NCI-H2081 treated with DMSO at 0.1 percent for 48 hours (cell line): ENCODE measurements at regions not wholly inside any gene's neighbourhood (a gene's known extent, or its start where the extent isn't known, plus 50 kb on each side); places are given as distances from the start of the nearest gene placed in this dataset.
"Not testable (repeated sequence)": the region's sequence is repeated elsewhere in the genome, so short reads cannot be mapped to it uniquely, and the experiment has no call there.

Experiments used
- DNase-seq: peaks from one replicate; lab custom pipeline; 2025; lab: John Stamatoyannopoulos, UW

DNA sequence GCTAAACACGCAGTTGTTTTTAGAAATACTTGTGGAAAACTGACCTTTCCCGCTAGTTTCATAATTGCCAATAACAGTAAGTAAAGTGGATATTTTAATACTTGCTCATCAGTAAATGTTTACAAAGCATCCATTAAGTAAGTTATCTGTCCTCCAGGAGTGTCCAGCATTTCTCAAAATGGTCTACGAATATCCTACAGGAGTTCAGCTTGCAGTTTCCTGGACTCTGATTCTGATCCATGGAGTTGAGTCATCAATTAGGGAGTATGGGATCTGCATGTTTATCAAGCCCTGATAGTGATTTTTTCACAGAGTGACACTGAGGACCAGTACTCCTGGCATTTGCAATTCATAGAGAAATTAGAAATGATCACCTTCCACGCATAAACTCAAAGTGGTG, 325.2 kb upstream of the AADAT start:
- DNase-seq, result no peak

DNA sequence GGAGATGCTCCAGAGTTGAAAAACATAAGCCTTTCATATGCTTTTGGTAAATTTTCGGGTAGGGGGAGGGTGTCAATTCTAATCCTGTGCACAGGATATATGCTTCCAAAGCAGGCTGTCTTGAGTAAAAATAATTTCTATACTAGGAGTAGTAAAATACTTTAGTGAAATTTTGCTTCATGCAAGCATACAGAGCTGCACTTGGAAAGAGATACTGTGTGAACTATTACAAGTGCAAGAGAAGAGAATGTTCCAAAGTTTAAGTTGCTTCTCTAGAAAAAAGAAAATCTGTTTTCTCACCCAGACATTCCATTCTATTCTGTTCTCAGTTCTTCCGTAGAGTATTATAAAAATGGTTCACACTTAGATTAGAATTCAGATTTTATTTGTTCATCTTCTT, 324.6 kb upstream of the AADAT start:
- DNase-seq, result no peak

DNA sequence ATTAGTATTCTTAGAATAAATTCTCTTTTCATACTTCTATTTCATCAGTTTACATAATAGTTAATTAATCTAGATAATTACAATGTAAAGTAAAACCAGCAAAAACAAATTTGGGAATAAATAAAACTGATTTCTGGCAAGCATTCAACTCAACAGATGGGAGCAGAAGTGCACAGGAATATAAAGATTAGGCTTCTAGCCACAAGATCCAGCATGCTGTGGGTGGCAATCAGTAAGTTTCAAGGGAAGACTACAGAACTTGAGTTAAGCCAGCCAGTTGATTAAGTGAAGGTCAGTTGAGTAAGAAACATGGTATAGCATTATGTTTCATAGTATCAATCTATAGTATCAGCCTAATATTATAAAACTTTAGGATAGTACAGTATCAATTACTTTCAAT, 324.2 kb upstream of the AADAT start:
- no peak for DNase-seq

DNA sequence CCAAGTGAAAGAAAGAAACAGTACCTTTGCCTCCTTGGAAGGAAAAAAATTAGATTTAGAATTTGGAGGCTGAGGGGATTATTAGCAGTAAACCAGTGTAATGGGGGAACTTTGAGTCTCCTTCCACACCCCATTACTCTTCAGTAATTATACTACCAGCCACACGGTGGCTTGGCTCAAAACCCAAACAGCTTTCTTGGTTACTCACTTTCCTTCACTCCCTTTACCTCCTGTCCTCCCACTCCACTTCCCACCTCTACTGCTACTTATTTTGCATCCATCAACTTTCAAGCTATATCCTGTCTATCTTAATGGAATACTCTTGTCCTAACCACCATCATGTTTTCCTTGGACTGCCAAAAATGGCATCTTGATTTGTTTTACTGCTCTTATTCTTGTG, 310.6 kb upstream of the AADAT start:
- no peak for DNase-seq

DNA sequence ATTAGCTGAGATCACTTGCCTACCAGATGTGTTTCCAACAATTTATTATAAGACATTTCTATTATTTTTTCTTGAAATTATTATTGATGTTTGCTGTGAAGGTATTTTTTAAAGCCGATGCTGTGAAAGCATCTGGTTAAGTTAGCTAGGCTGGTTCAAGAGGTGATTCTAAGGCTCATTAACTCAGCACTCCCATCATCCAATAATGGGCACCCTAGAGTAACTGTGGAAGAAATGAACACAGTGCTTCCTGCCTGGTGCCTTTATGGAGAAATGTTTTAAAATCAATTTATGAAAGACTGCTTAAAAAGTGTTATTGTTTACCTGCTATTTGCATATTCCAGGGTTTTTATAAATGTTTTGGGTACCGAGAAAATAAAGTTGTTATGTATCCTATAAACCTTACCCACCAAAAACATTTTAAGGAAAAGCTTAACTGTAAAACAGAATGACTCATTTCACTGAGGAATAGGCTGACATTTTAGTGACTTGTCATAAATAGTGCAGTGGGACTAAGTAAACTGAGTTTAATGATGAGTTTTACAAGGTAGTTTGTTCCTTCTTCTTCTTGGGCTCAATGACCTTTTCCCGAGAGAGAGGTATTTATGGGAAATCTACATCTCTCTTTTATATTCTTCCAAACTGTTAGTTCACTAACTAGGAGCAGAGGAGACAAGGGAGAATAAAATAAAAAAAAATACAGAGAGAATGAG, 310.0 kb upstream of the AADAT start:
- no peak for DNase-seq

DNA sequence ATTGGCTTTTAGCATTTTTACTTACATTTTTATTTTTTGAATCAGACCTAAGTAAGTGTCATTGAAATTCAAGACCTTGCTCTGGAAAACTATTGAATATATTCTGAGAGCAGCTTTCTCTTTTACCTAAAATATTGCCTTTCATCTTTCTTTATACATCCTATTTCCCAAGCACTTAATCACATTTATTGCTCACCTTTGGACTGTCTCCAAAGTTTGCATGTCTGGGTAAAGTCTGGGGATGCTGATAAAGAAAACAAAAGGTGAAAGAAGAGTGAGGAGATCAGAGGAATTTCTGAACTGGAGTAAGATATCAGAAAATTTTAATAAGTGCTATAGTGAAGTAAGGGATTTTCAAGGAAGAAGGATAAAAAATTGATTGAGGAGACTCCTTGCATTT, 308.5 kb upstream of the AADAT start:
- DNase-seq, result no peak

DNA sequence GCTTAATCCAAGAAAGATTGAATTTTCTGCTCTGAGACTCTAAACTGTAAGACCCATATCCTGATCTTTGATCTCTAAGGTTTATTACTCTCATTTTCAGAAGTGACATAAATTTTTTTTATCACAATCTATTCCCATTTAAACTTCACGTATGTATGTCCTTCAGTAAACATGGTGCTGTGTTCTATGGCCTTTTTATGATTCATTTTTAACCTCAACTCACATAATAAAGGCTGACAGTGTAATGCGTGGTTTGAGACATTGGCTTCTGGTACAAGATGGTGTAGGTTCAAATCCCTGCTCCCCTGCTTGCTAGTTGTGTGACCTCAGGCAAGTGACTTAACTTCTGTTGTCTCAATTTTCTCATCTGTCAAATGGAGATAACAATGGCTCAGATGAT, 306.0 kb upstream of the AADAT start:
- DNase-seq, result no peak

DNA sequence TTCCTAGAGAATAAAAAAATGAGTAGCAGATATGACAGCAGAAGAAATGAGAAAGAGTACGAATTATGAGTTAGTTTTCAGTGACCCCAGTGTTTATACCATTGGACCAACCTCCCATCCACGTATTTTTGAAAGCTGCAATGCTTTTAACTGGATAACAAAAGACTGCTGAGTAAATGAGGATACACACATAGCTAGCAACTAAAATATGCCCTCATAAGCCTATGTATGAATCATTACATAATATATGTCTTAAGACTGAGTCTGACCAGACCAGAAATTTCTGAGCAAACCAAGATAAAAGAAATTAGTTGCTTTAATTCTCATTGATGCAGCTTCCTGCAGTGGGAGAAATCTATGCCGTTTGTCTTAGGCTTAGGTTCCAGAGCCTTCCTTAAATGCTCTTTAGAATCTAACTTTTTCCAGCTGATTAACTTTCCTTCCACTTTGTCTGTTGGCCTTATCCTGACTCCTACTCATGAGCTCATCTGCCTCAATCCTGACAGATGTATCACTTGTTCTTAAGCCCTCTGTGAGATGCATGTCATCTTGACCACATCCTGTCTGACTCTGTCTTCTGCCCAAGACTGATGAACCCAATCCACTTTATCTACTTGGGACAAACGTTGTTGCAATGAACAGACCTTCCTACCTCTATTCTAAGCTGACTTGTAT, 301.4 kb upstream of the AADAT start:
- no peak for DNase-seq

DNA sequence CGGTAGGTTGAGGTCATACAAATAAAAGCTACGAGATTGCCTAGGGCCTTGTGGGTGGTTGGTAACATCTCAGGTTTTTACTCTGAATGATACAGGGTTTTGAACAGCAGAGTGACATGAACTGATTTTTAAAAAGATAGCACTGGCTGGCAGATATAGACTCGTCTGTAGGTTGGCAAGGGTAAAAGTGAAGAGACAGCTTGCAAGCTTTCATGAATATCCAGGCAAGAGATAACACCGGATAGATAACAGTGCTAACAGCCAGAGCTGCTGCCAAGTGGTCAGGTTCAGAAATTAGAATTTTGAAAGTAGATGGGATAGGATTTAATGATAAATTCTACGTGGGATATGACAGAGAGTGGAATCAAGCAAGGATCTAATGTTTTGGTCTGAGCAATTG, 299.7 kb upstream of the AADAT start:
- DNase-seq, result no peak

DNA sequence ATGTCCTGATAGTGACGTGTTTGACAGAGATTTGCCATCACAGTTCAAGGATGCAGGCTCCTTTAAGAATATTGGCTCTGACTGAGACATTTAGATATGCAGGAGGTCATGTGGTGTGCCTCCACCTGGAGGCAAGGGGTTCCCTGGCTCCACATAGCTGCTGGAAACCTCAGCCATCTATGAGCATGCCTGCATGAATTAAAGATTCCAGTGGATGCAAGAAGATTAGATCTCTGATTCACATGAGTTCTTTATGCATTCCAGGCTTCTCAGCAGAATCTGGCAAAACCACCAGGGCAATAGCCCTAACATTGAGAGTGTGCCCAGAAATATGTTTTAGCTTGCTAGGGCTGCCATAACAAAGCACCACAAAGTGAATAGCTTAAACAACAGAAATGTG, 298.5 kb upstream of the AADAT start:
- no peak for DNase-seq

DNA sequence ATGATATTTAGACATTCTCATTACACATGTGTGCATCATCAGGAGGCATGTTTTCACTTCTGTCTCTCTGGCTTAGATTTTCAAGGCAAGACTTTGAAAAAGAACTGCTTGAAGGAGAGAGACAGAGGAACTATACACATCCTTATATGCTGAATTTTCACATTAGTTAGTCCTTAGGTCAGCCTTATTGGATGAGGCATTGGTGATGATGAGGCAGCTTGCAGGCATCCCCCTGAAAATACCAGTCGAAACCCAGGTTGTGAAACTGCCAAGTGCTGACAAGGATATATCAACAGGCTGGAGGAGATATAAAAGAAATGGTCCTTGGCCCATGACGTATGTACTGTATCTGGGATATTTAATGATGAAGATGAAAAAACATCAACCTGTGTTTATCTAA, 297.2 kb upstream of the AADAT start:
- DNase-seq, result no peak

DNA sequence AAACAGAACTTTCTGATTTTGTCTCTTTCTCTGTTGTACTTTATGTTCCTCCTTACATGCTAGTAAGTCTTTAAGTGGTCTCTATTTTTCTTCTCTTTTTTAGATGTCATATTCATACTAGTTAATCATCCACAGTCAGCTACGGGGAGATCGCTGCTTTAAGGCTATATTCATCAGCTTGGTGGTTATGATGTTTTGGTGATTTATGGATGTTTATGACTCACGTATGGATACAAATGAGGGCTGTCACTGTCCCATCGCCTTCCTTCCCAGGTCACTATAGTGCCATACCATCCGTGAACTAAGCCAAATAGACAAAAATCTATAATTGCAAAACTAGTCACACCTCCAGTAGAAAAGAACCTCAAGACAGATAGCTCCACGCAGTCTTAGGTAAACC, 296.8 kb upstream of the AADAT start:
- DNase-seq, result no peak

DNA sequence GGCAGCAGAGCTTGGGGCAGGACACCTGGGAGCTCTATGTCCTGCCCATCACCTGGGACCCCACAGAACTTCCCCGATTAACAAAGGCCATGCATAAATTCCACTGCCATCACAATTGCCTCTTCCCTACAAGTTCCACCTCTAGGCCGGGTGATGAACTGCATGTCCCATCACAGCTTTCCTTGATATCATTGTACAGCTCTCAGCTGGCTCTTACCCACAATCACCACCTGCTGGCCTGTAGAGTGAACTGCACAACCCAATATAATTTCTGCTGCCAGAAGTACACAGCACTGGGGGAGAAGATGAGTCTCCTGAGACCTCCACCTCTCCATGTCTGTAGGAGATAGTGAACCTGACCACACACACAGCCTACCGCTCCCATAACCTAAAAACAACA, 285.0 kb upstream of the AADAT start:
- DNase-seq, result no peak

DNA sequence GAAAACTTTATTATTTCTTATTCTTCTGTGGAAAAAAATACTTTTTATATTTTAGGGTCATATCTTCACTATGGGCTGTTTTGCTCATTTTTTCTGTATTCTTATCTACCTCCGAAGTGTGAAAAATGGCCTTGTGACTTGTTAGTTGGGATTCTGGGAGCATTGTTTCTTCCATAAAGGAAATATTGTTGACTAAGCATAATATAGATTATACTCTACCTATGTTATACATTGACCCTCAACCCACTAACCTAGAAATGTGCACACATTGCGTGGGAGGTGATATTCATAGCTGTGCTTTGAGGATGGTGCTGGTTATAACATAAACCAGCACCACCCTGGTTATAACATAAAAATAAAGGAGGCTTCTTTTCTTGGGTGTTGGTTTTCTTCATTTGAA, 259.2 kb upstream of the AADAT start:
- no peak for DNase-seq

DNA sequence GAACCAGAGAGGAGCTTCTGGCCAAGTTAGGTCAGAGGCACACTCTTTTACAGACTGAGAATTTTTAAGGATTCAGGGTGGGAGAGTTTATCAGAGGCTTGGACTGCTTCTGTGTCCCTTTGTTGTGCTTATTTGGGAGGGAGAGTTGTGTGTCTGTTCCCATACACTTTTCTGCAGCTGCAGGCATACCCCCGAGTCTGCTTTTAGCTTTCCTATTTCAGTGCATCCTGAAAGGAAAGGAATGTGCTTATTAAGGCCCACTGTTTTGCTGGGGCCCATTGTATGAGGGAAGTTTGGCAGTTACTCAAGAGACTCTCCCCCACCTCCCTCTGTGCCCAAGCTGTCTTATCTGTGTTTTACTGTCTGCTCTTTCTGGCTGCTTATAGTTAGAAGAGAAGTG, 257.4 kb upstream of the AADAT start:
- not testable (repeated sequence) for DNase-seq

DNA sequence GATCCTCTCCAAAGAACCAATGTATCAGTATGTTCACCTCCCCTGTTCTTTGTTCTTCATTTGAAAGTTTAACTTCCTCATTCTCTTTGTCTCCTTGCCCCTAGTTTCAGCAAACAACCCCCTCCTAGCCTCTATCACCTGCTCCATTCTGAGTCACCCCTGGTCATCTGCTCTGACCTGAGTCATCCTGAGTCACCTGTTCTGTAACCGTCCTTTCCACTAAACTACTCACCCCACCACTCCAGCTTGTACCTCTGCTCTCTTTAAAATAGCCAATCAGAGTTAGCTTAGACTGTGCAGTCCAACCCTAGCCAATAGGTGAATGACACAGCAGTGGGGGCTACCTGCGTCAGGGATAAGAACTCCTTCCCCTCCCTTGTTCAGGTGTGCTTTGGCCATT, 249.8 kb upstream of the AADAT start:
- no peak for DNase-seq

DNA sequence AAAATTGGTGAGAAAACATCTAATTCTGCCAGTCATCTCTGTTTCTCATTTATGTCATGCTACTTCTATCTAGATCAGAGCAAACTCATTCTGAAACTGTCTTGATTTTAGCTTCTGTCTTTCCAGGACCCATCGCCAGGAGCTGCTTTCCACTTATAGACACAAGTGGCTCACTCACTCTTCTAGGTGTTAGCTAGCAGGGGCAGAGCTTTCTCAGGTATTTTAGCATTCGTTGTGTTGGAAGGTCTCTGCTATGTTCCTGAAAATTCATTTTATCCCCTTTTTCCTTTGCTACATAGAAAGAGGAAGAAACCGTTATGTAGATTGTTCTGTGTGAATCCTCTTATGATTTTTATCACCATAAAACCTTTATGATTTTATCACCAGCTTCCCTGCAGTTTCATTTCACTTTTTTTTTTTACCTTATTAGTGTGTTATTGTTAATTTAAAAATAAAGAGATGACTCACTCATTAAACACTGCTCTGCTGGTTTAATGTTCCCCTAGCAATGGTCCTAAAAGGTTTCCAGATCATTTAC, 246.6 kb upstream of the AADAT start:
- no peak for DNase-seq

DNA sequence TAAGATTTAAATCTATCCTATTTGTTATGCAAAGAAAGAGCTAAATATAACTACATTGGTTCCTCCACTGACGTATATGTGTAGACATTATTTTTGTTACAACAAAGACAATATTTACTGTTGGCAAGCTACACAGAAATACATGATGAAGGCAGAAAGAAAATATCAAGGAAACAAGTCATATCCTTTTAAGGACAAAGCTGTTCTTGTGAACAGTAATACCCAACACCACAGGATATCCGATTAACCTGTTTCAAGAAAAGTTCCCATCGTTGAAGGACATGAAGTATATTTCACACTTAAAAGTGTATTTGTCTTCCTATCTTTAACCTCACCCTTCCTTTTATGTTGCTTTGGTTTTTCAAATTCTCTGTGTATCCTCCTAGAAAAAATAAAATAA, 235.8 kb upstream of the AADAT start:
- DNase-seq, result no peak

DNA sequence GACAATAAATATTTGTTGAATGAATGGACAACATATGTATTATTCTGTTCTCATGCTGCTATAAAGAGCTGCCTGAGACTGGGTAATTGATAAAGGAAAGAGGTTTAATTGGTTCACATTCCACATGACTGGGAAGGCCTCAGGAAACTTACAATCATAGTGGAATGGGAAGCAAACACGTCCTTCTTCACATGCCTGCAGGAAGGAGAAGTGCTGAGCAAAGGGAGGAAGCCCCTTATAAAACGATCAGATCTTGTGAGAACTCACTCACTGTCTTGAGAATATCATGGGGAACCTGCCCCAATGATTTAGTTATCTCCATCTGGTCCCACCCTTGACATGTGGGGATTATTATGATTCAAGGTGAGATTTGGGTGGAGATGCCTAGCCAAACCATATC, 233.9 kb upstream of the AADAT start:
- no peak for DNase-seq

DNA sequence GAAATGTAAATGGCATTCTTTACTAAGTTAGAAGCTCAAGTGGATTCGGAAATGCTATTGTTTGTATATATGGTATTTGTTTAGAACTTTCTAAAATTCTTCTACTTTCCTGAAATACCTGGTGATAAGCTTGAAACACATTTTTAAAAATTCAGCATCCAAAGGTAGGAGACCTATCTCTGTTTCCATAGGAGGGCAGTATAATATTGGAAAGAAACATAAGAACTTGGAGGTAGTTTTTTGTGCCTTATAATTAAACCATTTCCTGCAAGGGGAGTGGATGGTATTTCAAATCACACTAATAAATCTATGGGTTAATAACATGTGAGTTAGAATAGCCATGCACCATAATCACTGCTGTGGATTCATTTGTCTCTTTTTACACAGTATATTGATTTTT, 217.4 kb upstream of the AADAT start:
- DNase-seq, result no peak

DNA sequence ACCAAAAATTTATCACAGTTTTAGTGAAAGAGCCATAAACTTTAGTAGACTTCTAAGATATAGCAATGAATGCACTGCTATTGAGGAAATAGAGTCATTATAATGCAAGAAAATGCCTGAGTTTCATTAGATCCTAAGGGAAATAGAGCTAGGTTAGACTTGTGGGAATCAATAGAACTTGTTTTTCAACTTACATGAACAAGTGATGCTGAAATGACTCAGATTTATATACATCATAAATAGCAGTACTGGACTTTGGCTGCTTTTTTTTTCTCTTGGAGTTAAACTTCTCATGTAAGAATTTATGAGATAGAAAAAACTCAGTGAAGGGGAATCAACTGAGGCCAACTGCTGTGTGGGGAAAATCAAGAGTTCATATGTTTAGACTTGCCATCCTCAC, 216.5 kb upstream of the AADAT start:
- no peak for DNase-seq

DNA sequence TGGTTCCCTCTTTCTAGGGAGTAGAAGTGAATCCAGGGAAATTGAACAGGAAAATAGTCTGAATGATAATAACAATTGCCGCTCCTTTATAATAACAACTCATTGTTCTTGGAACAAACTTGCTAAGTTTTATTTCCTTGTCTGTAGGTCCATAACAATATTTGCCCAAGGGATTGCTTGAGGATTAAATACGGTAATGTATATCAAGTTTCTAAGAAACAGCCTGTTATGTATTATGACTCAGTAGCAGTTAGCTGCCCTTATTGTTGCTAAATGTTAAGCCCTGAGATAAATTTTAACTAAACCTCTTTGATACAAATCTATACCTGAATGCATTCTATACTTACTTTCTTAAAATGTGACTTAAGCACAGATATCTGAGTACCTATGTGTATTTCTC, 215.9 kb upstream of the AADAT start:
- DNase-seq, result no peak

DNA sequence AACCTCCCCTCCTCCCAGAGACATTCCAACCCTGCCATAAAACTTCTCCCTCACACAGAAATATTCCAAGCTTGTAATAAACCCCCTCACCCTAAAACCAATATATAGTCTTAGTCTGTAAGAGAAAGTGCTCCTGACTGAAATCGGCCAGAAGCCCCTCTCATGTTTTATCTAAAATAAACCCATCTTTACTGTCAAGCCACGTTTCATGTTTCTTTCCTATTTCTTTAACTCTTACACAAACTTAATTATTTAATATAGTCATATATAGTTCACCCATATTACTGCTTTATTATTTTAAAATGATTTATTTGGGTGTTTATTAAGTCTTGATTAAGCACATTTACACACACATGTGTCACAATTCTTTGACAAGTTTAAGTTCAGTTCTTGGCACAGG, 191.3 kb upstream of the AADAT start:
- DNase-seq, result no peak

DNA sequence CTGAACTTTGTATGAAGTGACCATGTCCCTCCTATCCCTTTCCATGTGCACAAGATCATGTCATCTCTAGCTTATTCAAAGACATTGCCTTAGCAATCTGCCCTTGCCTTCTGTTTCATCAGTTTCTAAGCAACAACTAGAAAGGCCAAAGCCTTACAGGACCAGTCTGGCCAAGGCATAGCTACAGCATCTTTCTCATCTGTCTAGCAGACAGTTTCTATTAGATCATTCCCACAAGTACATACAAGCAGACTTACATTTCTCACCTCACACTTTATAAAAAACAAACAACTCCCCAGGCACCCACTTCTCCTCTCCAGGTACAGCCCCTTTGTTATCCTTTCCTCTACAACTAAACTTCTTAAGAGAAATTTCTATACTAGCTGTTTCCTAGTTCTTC, 188.7 kb upstream of the AADAT start:
- no peak for DNase-seq
